Testis (tissue), 2 donors: ENCODE measurements at regions not wholly inside any gene's neighbourhood (a gene's known extent, or its start where the extent isn't known, plus 50 kb on each side); places are given as distances from the start of the nearest gene placed in this dataset.

Experiments
- CTCF ChIP-seq, 3 experiments: fragments of 450-650 bp in 2 of 3; fragments of 200-600 bp in 1 of 3; sonication (generic) in 1 of 3; IDR thresholded peaks; one replicate each; pipeline ENCODE4 v1.5.1; 2016 to 2019; ENCODE audit warnings: antibody characterized with exemption in 3 of 3, mild to moderate bottlenecking in 2 of 3, moderate library complexity in 1 of 3
- POLR2A ChIP-seq: fragments of 450-650 bp; IDR thresholded peaks from one replicate; pipeline ENCODE4 v1.6.1; 2017; ENCODE audit warnings: antibody characterized with exemption, mild to moderate bottlenecking, moderate library complexity

- TF ChIP-seq CTCF (IDR thresholded peaks at IDR 0.05) (no peak), POLR2A (no peak)
Observed at GRCh38 chr9:107751567-107752210, 262.1 kb upstream of the KLF4 start.
